Trophoblast cell (in vitro differentiated cells and primary cell): ENCODE measurements at regions not wholly inside any gene's neighbourhood (a gene's known extent, or its start where the extent isn't known, plus 50 kb on each side); places are given as distances from the start of the nearest gene placed in this dataset.

Experiments used
- DNase-seq, 2 donors: peaks; one replicate each; pipeline ENCODE4 v3.0.0-alpha.2; 2016
- H2AFZ ChIP-seq: 2 replicates; pipeline ENCODE4 v1.6.1; 2013; ENCODE audit warnings: low read length, moderate library complexity, mild to moderate bottlenecking; ENCODE audit not compliant: insufficient read depth, poor library complexity
- H2AK5ac ChIP-seq: 2 replicates; pipeline ENCODE4 v1.6.1; 2013; ENCODE audit warnings: mild to moderate bottlenecking, low read length
- H2BK120ac ChIP-seq: 2 replicates; pipeline ENCODE4 v1.6.1; 2013; ENCODE audit warnings: low read length, mild to moderate bottlenecking, moderate library complexity; ENCODE audit not compliant: insufficient read depth, poor library complexity
- H2BK12ac ChIP-seq: 2 replicates; pipeline ENCODE4 v1.6.1; 2013; ENCODE audit warnings: mild to moderate bottlenecking, low read length, moderate library complexity
- H2BK5ac ChIP-seq: 2 replicates; pipeline ENCODE4 v1.6.1; 2013; ENCODE audit warnings: low read length, low read depth, moderate library complexity, mild to moderate bottlenecking; ENCODE audit not compliant: poor library complexity
- H3K14ac ChIP-seq: 2 replicates; pipeline ENCODE4 v1.6.1; 2013; ENCODE audit warnings: mild to moderate bottlenecking, low read length
- H3K18ac ChIP-seq: 2 replicates; pipeline ENCODE4 v1.6.1; 2013; ENCODE audit warnings: mild to moderate bottlenecking, low read length
- H3K23ac ChIP-seq: 2 replicates; pipeline ENCODE4 v1.6.1; 2013; ENCODE audit warnings: low read length
- H3K27ac ChIP-seq: 2 replicates; pipeline ENCODE4 v1.5.1; 2013; ENCODE audit warnings: low read depth, mild to moderate bottlenecking, inconsistent platforms, low read length, moderate library complexity
- H3K27me3 ChIP-seq: 2 replicates; pipeline ENCODE4 v1.6.1; 2013; ENCODE audit warnings: inconsistent platforms, mild to moderate bottlenecking, low read length, moderate library complexity; ENCODE audit not compliant: insufficient read depth
- H3K36me3 ChIP-seq, 2 experiments: 1 replicate in 1 of 2; 2 replicates in 1 of 2; pipeline ENCODE4 v1.6.1; 2013; ENCODE audit warnings: low read length in 2 of 2, mild to moderate bottlenecking in 2 of 2, moderate library complexity in 1 of 2; ENCODE audit not compliant: insufficient read depth in 2 of 2, control insufficient read depth in 1 of 2
- H3K4ac ChIP-seq: 2 replicates; pipeline ENCODE4 v1.6.1; 2013; ENCODE audit warnings: low read depth, mild to moderate bottlenecking, low read length, moderate library complexity
- H3K4me1 ChIP-seq, 2 experiments: 1 replicate in 1 of 2; 2 replicates in 1 of 2; pipeline ENCODE4 v1.6.1; 2013; ENCODE audit warnings: low read length in 2 of 2, mild to moderate bottlenecking in 2 of 2, moderate library complexity in 1 of 2; ENCODE audit not compliant: insufficient read depth in 2 of 2, control insufficient read depth in 1 of 2
- H3K4me2 ChIP-seq: 2 replicates; pipeline ENCODE4 v1.6.1; 2013; ENCODE audit warnings: inconsistent platforms, mild to moderate bottlenecking, low read length, moderate library complexity
- H3K4me3 ChIP-seq: 2 replicates; pipeline ENCODE4 v1.5.1; 2013; ENCODE audit warnings: mild to moderate bottlenecking, low read depth, low read length, inconsistent platforms
- H3K79me1 ChIP-seq: one replicate; pipeline ENCODE4 v1.6.1; 2013; ENCODE audit warnings: low read length
- H3K79me2 ChIP-seq: 2 replicates; pipeline ENCODE4 v1.6.1; 2013; ENCODE audit warnings: low read length, mild to moderate bottlenecking; ENCODE audit not compliant: control insufficient read depth, insufficient read depth, poor library complexity
- H3K9ac ChIP-seq: 2 replicates; pipeline ENCODE4 v1.6.1; 2013; ENCODE audit warnings: mild to moderate bottlenecking, low read length
- H3K9me3 ChIP-seq: 2 replicates; pipeline ENCODE4 v1.6.1; 2013; ENCODE audit warnings: low read depth, mild to moderate bottlenecking, control low read depth, inconsistent platforms, low read length; ENCODE audit not compliant: insufficient read depth
- H4K12ac ChIP-seq: 2 replicates; pipeline ENCODE4 v1.6.1; 2013; ENCODE audit warnings: low read depth, mild to moderate bottlenecking, low read length, moderate library complexity
- H4K8ac ChIP-seq: 2 replicates; pipeline ENCODE4 v1.6.1; 2013; ENCODE audit warnings: low read depth, mild to moderate bottlenecking, low read length, moderate library complexity
- H4K91ac ChIP-seq: one replicate; pipeline ENCODE4 v1.6.1; 2013; ENCODE audit warnings: low read depth, mild to moderate bottlenecking, low read length, moderate library complexity
- WGBS: extraction: QIAGEN DNeasy Blood & Tissue Kit; methylation state at CpG from one replicate; pipeline ENCODE4 v1.1.7; 2013; ENCODE audit warnings: missing lambda C conversion rate; ENCODE audit not compliant: insufficient read length, insufficient coverage; ENCODE audit errors: extremely low coverage; 5-methylcytosine and 5-hydroxymethylcytosine counted together

- H2AK5ac ChIP-seq: no peak overlapping the region
- H3K79me2 ChIP-seq: no peaks in the 10 kb centered on the region
- H2BK120ac ChIP-seq: no peak overlapping the region
- no peak overlapping the region for H3K23ac ChIP-seq
- H3K4me2 ChIP-seq: no peak overlapping the region
- H4K91ac ChIP-seq: no peak overlapping the region
- no peak for DNase-seq
- no peaks in the 10 kb centered on the region for H3K27me3 ChIP-seq
- no CpG with 5 or more reads among the region's 4 CpGs for WGBS
- H3K9me3 ChIP-seq: no peaks in the 10 kb centered on the region
- no peak overlapping the region for H3K4ac ChIP-seq
- H2BK5ac ChIP-seq: no peak overlapping the region
- H3K9ac ChIP-seq: no peak overlapping the region
- H2BK12ac ChIP-seq: no peak overlapping the region
- no peak overlapping the region for H3K4me3 ChIP-seq
- no peaks in the 10 kb centered on the region for H3K4me1 ChIP-seq
- H3K79me1 ChIP-seq: no peaks in the 10 kb centered on the region
- H4K12ac ChIP-seq: no peak overlapping the region
- H4K8ac ChIP-seq: no peak overlapping the region
- H2AFZ ChIP-seq: no peak overlapping the region
- H3K18ac ChIP-seq: no peak overlapping the region
- H3K36me3 ChIP-seq: no peaks in the 10 kb centered on the region
- no peak overlapping the region for H3K27ac ChIP-seq
- H3K14ac ChIP-seq: no peak overlapping the region
Observed at GRCh38 chr5:159702301-159702700, 214.0 kb upstream of the ADRA1B start.

GRCh38 chr5:159702826-159703225 lies 213.5 kb upstream of the ADRA1B start:
- no peak overlapping the region for H4K12ac ChIP-seq
- H4K8ac ChIP-seq: no peak overlapping the region
- H3K14ac ChIP-seq: no peak overlapping the region
- no peak overlapping the region for H3K4me2 ChIP-seq
- H3K79me1 ChIP-seq: no peaks in the 10 kb centered on the region
- H3K4ac ChIP-seq: no peak overlapping the region
- H2BK120ac ChIP-seq: no peak overlapping the region
- DNase-seq: no peak
- no peak overlapping the region for H4K91ac ChIP-seq
- WGBS: no CpG with 5 or more reads among the region's 1 CpG
- H3K79me2 ChIP-seq: no peaks in the 10 kb centered on the region
- no peak overlapping the region for H2AFZ ChIP-seq
- no peak overlapping the region for H2AK5ac ChIP-seq
- H3K9me3 ChIP-seq: no peaks in the 10 kb centered on the region
- no peak overlapping the region for H3K4me3 ChIP-seq
- H3K23ac ChIP-seq: no peak overlapping the region
- H2BK12ac ChIP-seq: no peak overlapping the region
- no peak overlapping the region for H3K27ac ChIP-seq
- H2BK5ac ChIP-seq: no peak overlapping the region
- no peak overlapping the region for H3K18ac ChIP-seq
- no peaks in the 10 kb centered on the region for H3K36me3 ChIP-seq
- no peaks in the 10 kb centered on the region for H3K4me1 ChIP-seq
- no peaks in the 10 kb centered on the region for H3K27me3 ChIP-seq
- H3K9ac ChIP-seq: no peak overlapping the region

GRCh38 chr5:159704160-159704559 lies 212.1 kb upstream of the ADRA1B start:
- no peak overlapping the region for H3K14ac ChIP-seq
- H3K79me2 ChIP-seq: no peaks in the 10 kb centered on the region
- no peak overlapping the region for H3K23ac ChIP-seq
- H2BK12ac ChIP-seq: no peak overlapping the region
- H4K8ac ChIP-seq: no peak overlapping the region
- no peak overlapping the region for H3K4me3 ChIP-seq
- no peak overlapping the region for H2BK120ac ChIP-seq
- H2AFZ ChIP-seq: no peak overlapping the region
- no peak overlapping the region for H2BK5ac ChIP-seq
- H3K4ac ChIP-seq: no peak overlapping the region
- H3K18ac ChIP-seq: no peak overlapping the region
- no peaks in the 10 kb centered on the region for H3K79me1 ChIP-seq
- no peak for DNase-seq
- no CpG with 5 or more reads among the region's 3 CpGs for WGBS
- H3K4me1 ChIP-seq: no peaks in the 10 kb centered on the region
- H3K9ac ChIP-seq: no peak overlapping the region
- H4K12ac ChIP-seq: no peak overlapping the region
- no peaks in the 10 kb centered on the region for H3K36me3 ChIP-seq
- no peaks in the 10 kb centered on the region for H3K27me3 ChIP-seq
- H2AK5ac ChIP-seq: no peak overlapping the region
- no peak overlapping the region for H3K27ac ChIP-seq
- no peaks in the 10 kb centered on the region for H3K9me3 ChIP-seq
- H4K91ac ChIP-seq: no peak overlapping the region
- H3K4me2 ChIP-seq: no peak overlapping the region

- Histone ChIP-seq H3K27ac (no peak overlapping the region), H2BK5ac (no peak overlapping the region), H3K14ac (no peak overlapping the region), H4K91ac (no peak overlapping the region), H3K23ac (no peak overlapping the region), H4K12ac (no peak overlapping the region), H3K9me3 (no peaks in the 10 kb centered on the region), H3K18ac (no peak overlapping the region), H3K79me2 (no peaks in the 10 kb centered on the region), H3K4me3 (no peak overlapping the region), H3K4me2 (no peak overlapping the region), H2BK120ac (no peak overlapping the region), H2BK12ac (no peak overlapping the region), H2AK5ac (no peak overlapping the region), H3K4ac (no peak overlapping the region), H3K4me1 (no peaks in the 10 kb centered on the region), H3K9ac (no peak overlapping the region), H3K79me1 (peaks cover 1% of the 10 kb centered on the region), H3K36me3 (no peaks in the 10 kb centered on the region), H2AFZ (no peak overlapping the region), H4K8ac (no peak overlapping the region), H3K27me3 (no peaks in the 10 kb centered on the region)
- DNase-seq: no peak
- no CpG with 5 or more reads among the region's 3 CpGs for WGBS
Observed at GRCh38 chr5:159705948-159706347, 210.3 kb upstream of the ADRA1B start.
